Cardiac muscle cell (in vitro differentiated cells and primary cell): ENCODE measurements at regions not wholly inside any gene's neighbourhood (a gene's known extent, or its start where the extent isn't known, plus 50 kb on each side); places are given as distances from the start of the nearest gene placed in this dataset.

Experiments used
- DNase-seq, 2 donors: peaks; one replicate each; pipeline versions ENCODE4 v3.0.0 to v3.0.0-alpha.2; 2010 to 2017; ENCODE audit warnings: low read depth in 1 of 2, low spot score in 1 of 2
- H3K27ac ChIP-seq: fragments of 200-600 bp; sonication (generic); 2 replicates; pipeline ENCODE4 v1.5.1; 2016
- H3K27me3 ChIP-seq: fragments of 200-600 bp; sonication (generic); 2 replicates; pipeline ENCODE4 v1.6.0; 2016; ENCODE audit warnings: control low read depth
- H3K36me3 ChIP-seq: fragments of 200-600 bp; sonication (generic); 2 replicates; pipeline ENCODE4 v1.5.1; 2016; ENCODE audit warnings: control low read depth
- H3K4me1 ChIP-seq: fragments of 200-600 bp; sonication (generic); 2 replicates; pipeline ENCODE4 v1.8.1; 2017; ENCODE audit warnings: low read depth, mild to moderate bottlenecking, mixed run types
- H3K4me3 ChIP-seq: fragments of 200-600 bp; sonication (generic); 2 replicates; pipeline ENCODE4 v1.5.1; 2016; ENCODE audit warnings: mild to moderate bottlenecking
- H3K9me3 ChIP-seq: fragments of 200-600 bp; sonication (generic); 2 replicates; pipeline ENCODE4 v1.5.1; 2017; ENCODE audit warnings: low read depth, mild to moderate bottlenecking, control low read depth
- TF ChIP-seq, protein P1 (sequence below): IDR thresholded peaks from 2 replicates; pipeline ENCODE4 v1.5.1; 2012; ENCODE audit warnings: low read depth, mild to moderate bottlenecking, low read length

- Histone ChIP-seq H3K27me3 (no peaks in the 10 kb centered on the region), H3K4me1 (no peaks in the 10 kb centered on the region), H3K9me3 (no peaks in the 10 kb centered on the region), H3K36me3 (no peaks in the 10 kb centered on the region), H3K27ac (no peak overlapping the region), H3K4me3 (no peak overlapping the region)
- DNase-seq, result no peak
- TF ChIP-seq, protein P1, sequence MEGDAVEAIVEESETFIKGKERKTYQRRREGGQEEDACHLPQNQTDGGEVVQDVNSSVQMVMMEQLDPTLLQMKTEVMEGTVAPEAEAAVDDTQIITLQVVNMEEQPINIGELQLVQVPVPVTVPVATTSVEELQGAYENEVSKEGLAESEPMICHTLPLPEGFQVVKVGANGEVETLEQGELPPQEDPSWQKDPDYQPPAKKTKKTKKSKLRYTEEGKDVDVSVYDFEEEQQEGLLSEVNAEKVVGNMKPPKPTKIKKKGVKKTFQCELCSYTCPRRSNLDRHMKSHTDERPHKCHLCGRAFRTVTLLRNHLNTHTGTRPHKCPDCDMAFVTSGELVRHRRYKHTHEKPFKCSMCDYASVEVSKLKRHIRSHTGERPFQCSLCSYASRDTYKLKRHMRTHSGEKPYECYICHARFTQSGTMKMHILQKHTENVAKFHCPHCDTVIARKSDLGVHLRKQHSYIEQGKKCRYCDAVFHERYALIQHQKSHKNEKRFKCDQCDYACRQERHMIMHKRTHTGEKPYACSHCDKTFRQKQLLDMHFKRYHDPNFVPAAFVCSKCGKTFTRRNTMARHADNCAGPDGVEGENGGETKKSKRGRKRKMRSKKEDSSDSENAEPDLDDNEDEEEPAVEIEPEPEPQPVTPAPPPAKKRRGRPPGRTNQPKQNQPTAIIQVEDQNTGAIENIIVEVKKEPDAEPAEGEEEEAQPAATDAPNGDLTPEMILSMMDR, result no peak
Observed at GRCh38 chr11:116278076-116278475, 494.7 kb downstream of the BUD13 start.

DNA sequence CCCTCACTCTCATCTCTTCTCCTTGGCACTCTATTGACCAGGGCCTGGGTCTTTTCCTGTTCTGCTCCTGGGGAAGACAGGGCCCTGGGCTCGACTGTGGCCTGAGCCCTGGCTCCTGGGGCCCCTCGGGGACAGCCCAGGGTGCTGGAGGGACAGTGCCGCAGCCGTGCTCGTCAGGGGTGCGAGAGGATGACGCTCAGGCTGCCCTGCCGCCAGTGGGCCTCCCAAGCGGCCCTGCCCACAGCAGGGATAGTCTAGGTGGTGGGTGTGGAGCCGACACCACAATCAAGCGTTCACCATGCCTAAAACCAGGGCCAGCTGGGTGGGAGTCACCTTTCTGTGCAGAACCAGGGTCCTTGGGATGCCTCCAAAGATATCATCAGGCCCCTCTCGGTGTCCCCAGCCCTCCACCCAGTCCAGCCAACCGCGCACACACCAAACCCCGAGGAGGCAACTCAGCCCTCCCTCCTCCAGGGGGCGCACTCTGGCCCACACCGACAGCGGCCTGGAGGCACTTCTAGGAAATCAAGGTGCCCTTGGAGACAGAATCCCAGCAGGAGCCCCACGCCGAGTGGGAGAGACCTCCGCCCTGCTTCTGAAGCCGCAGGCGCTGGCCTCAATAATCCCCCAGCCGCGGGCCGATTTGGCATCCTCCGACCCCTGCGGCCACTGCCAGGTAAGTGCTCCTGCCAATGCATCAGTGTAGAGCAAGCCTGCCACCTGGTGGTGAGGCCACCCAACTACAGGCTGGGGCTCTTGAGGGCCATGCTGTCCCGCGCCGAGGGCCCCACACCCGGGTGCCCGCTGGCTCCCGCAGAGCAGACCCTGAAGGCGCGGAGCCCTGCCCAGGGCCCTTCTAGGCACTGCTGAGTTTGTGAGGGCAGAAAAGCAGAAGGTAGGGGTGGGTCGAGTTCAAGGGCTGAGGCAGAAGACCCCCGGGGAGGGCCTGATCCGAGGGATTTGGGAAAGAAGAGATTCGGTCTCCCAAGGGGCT, 496.4 kb downstream of the BUD13 start:
- Histone ChIP-seq H3K4me1 (no peaks in the 10 kb centered on the region), H3K9me3 (no peaks in the 10 kb centered on the region), H3K36me3 (no peaks in the 10 kb centered on the region), H3K27ac (no peak overlapping the region), H3K4me3 (peak overlapping the region; percentile 12), H3K27me3 (no peaks in the 10 kb centered on the region)
- peak; percentile 62 to 84 for DNase-seq
- TF ChIP-seq, protein P1, result peak; percentile 81

DNA sequence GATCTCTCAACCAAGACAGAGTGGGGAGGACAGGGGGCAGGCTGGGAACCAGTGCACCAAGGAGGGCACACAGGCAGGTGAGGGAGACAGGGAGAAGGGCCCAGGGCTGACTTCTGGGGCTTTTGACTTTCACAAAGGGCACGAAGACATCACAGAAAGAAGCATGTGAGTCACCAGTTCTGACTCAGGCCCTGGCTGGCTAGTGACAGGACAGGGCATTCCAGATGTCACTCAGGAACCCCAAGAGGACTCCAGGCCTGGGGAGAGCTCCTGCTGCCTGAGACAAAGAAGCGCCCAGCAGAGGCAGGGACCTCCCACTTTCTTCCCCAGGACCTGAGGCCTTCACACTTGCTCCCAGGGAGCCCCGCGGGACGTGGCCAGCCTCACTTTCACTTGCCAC, 497.2 kb downstream of the BUD13 start:
- Histone ChIP-seq H3K36me3 (no peaks in the 10 kb centered on the region), H3K9me3 (no peaks in the 10 kb centered on the region), H3K27me3 (no peaks in the 10 kb centered on the region), H3K27ac (no peak overlapping the region), H3K4me1 (no peaks in the 10 kb centered on the region), H3K4me3 (no peak overlapping the region)
- TF ChIP-seq, protein P1, result no peak
- no peak for DNase-seq

DNA sequence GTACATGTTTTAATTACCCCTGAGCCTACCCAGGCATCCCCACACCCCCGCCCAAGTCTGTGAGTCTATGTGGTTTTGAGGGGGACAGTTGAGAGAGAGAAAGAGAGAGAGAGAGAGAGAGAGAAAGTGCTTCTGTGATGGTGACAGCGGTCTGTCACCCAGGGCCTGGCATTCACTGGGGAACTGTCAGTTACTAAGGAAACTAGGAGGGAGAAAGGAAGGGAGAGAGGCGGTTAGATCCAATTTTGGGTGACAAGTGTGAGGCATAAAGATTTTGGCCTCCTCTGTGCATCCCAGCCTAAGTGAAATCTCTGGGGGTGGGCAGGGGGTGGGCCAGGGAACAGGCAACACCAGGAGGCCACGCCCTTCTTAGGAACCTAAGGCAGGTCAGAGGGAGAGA, 498.3 kb downstream of the BUD13 start:
- Histone ChIP-seq H3K27me3 (no peaks in the 10 kb centered on the region), H3K9me3 (no peaks in the 10 kb centered on the region), H3K4me1 (no peaks in the 10 kb centered on the region), H3K4me3 (no peak overlapping the region), H3K27ac (no peak overlapping the region), H3K36me3 (no peaks in the 10 kb centered on the region)
- no peak for DNase-seq
- TF ChIP-seq, protein P1, result no peak

DNA sequence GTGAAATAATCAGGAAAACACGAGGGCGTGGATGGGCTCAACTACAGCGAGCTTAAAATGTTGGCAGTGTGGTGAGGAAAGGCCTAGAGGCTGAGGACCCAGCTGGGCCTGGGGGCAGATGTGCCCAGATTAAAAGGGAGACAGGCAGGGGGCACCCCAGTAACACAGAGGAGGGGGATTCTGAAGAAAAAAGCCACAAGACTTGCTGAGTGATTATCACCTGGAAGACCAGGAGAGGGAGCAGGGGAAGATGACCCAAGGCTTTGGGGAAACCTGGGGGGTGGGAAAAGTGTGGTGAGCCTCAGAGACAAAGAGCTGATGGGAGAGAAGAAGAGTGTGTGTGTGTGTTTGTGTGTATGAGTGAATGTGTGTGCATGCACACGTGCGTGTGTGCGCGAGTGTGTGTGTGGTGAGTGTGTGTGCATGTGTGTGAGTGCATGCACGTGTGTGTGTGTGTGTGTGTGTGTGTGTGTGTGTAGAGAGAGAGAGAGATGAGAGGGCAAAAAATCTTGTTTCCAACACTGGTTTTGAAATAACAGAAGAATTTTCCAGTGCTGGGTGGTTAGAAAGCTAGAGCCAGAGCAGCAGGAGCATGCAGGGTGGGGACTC, 500.5 kb downstream of the BUD13 start:
- Histone ChIP-seq H3K36me3 (no peaks in the 10 kb centered on the region), H3K4me3 (no peak overlapping the region), H3K27me3 (no peaks in the 10 kb centered on the region), H3K4me1 (no peaks in the 10 kb centered on the region), H3K27ac (no peak overlapping the region), H3K9me3 (no peaks in the 10 kb centered on the region)
- TF ChIP-seq, protein P1, result no peak
- no peak for DNase-seq
